Activated B cell treated with CpG ODN at 0.5 μM for 24 hours (primary cell): ENCODE measurements at regions not wholly inside any gene's neighbourhood (a gene's known extent, or its start where the extent isn't known, plus 50 kb on each side); places are given as distances from the start of the nearest gene placed in this dataset.

ENCODE experiments used
- ATAC-seq: fragments of 200-7000 bp; cut with Tn5 transposase; one replicate; pipeline ENCODE4 v1.10.0; 2021; ENCODE audit warnings: low read depth, mild to moderate bottlenecking, moderate library complexity
- CTCF ChIA-PET: fragments of 350-600 bp; sonication (Branson Sonifier 250); formaldehyde crosslinking; loops from one replicate; lab custom pipeline; 2021; ENCODE audit warnings: antibody characterized with exemption; lab: Charles Lee
- POLR2A ChIA-PET: fragments of 350-600 bp; sonication (Branson Sonifier 250); formaldehyde crosslinking; loops from one replicate; lab custom pipeline; 2021; ENCODE audit warnings: antibody characterized with exemption; lab: Charles Lee
- DNase-seq: peaks from one replicate; pipeline ENCODE4 v3.0.0; 2022
- H3K27ac Mint-ChIP-seq: one replicate; pipeline ENCODE4 v1.8.0; 2020; ENCODE audit warnings: mixed read lengths
- H3K27me3 Mint-ChIP-seq: one replicate; pipeline ENCODE4 v1.8.0; 2021; ENCODE audit warnings: mixed read lengths
- H3K36me3 Mint-ChIP-seq: one replicate; pipeline ENCODE4 v1.8.0; 2021; ENCODE audit warnings: low read depth, mixed read lengths
- H3K4me1 Mint-ChIP-seq: one replicate; pipeline ENCODE4 v1.8.0; 2021; ENCODE audit warnings: mixed read lengths
- H3K4me3 Mint-ChIP-seq: one replicate; pipeline ENCODE4 v1.8.0; 2020; ENCODE audit warnings: mild to moderate bottlenecking, mixed read lengths
- H3K9me3 Mint-ChIP-seq: one replicate; pipeline ENCODE4 v1.8.0; 2020; ENCODE audit warnings: mixed read lengths
- CTCF ChIP-seq: fragments of 200-600 bp; IDR thresholded peaks from one replicate; pipeline ENCODE4 v1.8.0; 2022; ENCODE audit warnings: antibody characterized with exemption, mild to moderate bottlenecking
- intact Hi-C: fragments of 100-400 bp; cut with micrococcal nuclease; formaldehyde crosslinking; loops from one replicate; pipeline ENCODE4 v1.15.1; 2024

GRCh38 chr1:238953448-238954010 lies 432.8 kb upstream of the CHRM3 start:
- intact Hi-C loops, result no loop called here
- ATAC-seq (no peak), DNase-seq (no peak)
- H3K4me1 Mint-ChIP-seq, result no peaks in the 10 kb centered on the region
- POLR2A ChIA-PET, result no interaction called here
- no peaks in the 10 kb centered on the region for H3K36me3 Mint-ChIP-seq
- no peak for TF ChIP-seq CTCF
- no peaks in the 10 kb centered on the region for H3K27me3 Mint-ChIP-seq
- no peak overlapping the region for H3K4me3 Mint-ChIP-seq
- H3K9me3 Mint-ChIP-seq, result no peaks in the 10 kb centered on the region
- no peak overlapping the region for H3K27ac Mint-ChIP-seq
- CTCF ChIA-PET, result no interaction called here

GRCh38 chr1:238951809-238952208 lies 434.6 kb upstream of the CHRM3 start:
- no peaks in the 10 kb centered on the region for H3K4me1 Mint-ChIP-seq
- no peak overlapping the region for H3K4me3 Mint-ChIP-seq
- no peak for DNase-seq
- H3K27ac Mint-ChIP-seq, result no peak overlapping the region
- intact Hi-C loops, result loop anchor here (2.0 kb wide), 1 partner anchor 699 kb away; no protein-coding TSS in a partner anchor
- no peaks in the 10 kb centered on the region for H3K36me3 Mint-ChIP-seq
- POLR2A ChIA-PET, result no interaction called here
- no peaks in the 10 kb centered on the region for H3K27me3 Mint-ChIP-seq
- ATAC-seq, result no peak
- no peaks in the 10 kb centered on the region for H3K9me3 Mint-ChIP-seq
- CTCF ChIA-PET, result no interaction called here
- no peak for TF ChIP-seq CTCF

- H3K9me3 Mint-ChIP-seq, result no peaks in the 10 kb centered on the region
- H3K27ac Mint-ChIP-seq, result no peak overlapping the region
- TF ChIP-seq CTCF, result no peak
- ChIA-PET CTCF (no interaction called here), POLR2A (no interaction called here)
- no peak for ATAC-seq
- H3K4me1 Mint-ChIP-seq, result no peaks in the 10 kb centered on the region
- intact Hi-C loops, result loop anchor here (2.0 kb wide), 1 partner anchor 698 kb away; no protein-coding TSS in a partner anchor
- H3K27me3 Mint-ChIP-seq, result no peaks in the 10 kb centered on the region
- no peak overlapping the region for H3K4me3 Mint-ChIP-seq
- DNase-seq, result no peak
- no peaks in the 10 kb centered on the region for H3K36me3 Mint-ChIP-seq
Observed at GRCh38 chr1:238950784-238951183, 435.6 kb upstream of the CHRM3 start.

DNA sequence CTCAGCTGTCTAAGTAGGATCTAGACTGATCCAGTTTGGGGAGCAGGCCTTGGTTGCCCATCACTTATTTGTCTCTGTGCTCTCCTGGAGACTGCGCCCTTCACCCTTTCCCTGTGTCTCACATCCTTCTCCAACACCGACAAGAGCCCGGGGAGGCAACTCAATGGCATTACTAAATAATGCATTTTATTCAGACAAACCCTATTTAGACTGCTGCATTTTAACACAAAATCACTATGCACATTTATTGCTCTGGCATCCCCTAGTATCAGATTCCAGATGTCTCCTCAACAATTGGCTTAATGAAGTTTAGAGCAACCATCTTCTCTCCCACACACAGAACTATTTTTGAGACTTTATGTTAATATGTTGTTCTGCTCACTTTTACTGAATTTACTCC lies 436.4 kb upstream of the CHRM3 start:
- TF ChIP-seq CTCF, result no peak
- H3K4me3 Mint-ChIP-seq, result no peak overlapping the region
- no peaks in the 10 kb centered on the region for H3K9me3 Mint-ChIP-seq
- CTCF ChIA-PET, result no interaction called here
- POLR2A ChIA-PET, result no interaction called here
- H3K36me3 Mint-ChIP-seq, result no peaks in the 10 kb centered on the region
- H3K27me3 Mint-ChIP-seq, result no peaks in the 10 kb centered on the region
- intact Hi-C loops, result loop anchor here (2.0 kb wide), 1 partner anchor 697 kb away; no protein-coding TSS in a partner anchor
- H3K4me1 Mint-ChIP-seq, result no peaks in the 10 kb centered on the region
- no peak for ATAC-seq
- DNase-seq, result no peak
- no peak overlapping the region for H3K27ac Mint-ChIP-seq

DNA sequence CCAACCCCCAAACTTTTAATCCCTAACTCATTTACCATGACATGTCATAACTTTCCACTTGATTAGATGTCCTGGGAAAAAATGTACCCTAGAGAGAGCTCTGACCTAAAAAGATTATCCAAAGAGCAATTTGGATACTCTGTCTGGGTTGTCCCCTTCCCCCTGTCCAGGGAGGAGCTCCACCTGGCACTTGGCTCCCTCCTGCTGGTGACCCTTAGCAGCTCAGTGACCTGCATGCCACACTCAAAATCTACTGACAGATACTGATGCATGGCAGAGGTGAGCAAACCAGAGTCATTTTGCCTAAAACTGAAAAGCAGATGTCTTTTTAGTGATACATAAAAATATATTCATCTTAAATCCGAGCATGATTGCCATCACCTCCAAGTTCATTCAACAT lies 442.3 kb upstream of the CHRM3 start:
- ChIA-PET POLR2A (no interaction called here), CTCF (no interaction called here)
- Mint-ChIP-seq H3K36me3 (no peaks in the 10 kb centered on the region), H3K27ac (no peak overlapping the region), H3K4me3 (no peak overlapping the region), H3K9me3 (peaks cover 9% of the 10 kb centered on the region), H3K27me3 (no peaks in the 10 kb centered on the region), H3K4me1 (no peaks in the 10 kb centered on the region)
- ATAC-seq (no peak), DNase-seq (no peak)
- TF ChIP-seq CTCF, result no peak
- intact Hi-C loops, result no loop called here
